NOMO-1 treated with dmso at 0.1 percent for 144 hours (cell line): ENCODE measurements at regions not wholly inside any gene's neighbourhood (a gene's known extent, or its start where the extent isn't known, plus 50 kb on each side); places are given as distances from the start of the nearest gene placed in this dataset.
"Not testable (repeated sequence)": the region's sequence is repeated elsewhere in the genome, so short reads cannot be mapped to it uniquely, and the experiment has no call there.

Experiments
- DNase-seq: peaks from one replicate; lab custom pipeline; 2025; ENCODE audit not compliant: unreplicated experiment; lab: John Stamatoyannopoulos, UW

- no peak for DNase-seq
Observed at GRCh38 chr12:74076918-74077317, 460.7 kb upstream of the ATXN7L3B start.

DNA sequence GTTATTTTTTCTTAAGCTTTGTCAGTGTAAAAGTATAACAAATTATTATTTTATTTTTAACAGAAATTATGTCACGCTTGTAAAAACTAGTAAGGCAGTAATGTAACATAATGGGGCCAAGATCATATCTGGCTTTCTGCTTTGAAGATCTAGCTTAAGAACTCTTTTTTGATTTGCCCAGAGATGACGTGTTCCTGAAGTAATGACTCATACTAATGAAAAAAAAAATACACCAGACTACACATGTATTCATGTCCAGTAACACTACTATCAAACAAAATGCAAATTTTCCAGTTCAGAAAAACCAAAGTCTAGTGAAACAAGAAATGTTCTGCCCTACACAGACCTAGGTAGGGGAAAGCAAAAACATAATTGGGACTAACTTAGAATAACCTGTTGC, 432.2 kb upstream of the ATXN7L3B start:
- DNase-seq, result no peak

DNA sequence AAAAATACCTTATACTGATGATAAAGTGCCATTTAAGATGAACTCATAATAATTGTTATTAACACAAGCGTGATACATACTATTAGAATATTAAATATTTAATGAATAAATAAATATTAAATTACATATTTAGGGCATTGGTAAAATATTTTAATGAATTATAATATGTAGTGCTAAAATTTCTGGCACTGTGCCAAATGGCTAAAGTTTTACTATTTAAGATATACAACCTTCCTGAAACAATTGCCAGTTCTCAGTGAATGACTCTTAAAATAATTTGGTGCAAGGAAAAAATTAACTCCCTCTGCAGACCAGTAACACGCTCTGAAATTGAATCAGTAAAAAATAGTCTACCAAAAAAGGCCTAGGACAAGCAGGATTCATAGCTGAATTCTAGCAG, 428.9 kb upstream of the ATXN7L3B start:
- DNase-seq, result no peak

GRCh38 chr12:74111688-74112360, 425.8 kb upstream of the ATXN7L3B start:
- no peak for DNase-seq

GRCh38 chr12:74119811-74120362, 417.7 kb upstream of the ATXN7L3B start:
- no peak for DNase-seq

- DNase-seq, result no peak
Observed at GRCh38 chr12:74120644-74121043, 417.0 kb upstream of the ATXN7L3B start.

GRCh38 chr12:74129702-74130101, 407.9 kb upstream of the ATXN7L3B start:
- no peak for DNase-seq

- no peak for DNase-seq
Observed at GRCh38 chr12:74144396-74144795, 393.2 kb upstream of the ATXN7L3B start.

DNA sequence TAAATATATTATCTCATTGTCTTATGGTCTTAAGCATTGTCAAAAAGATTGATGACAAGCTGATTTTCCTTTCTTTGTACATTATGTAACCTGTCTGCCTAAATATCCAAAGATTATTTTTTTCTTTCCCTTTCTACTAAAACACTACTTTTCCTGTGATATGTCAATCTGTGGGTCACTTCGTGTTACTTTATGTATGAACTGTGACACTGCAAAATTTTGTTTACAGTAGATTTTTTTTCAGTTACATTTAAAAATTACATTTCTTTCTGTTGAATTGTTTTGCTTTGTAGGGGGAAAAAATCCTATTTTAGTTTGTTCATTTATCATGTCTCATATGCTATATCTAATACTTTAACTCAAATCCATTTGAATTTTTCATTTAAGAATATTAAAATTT, 392.3 kb upstream of the ATXN7L3B start:
- DNase-seq, result no peak

GRCh38 chr12:74148849-74149248, 388.8 kb upstream of the ATXN7L3B start:
- no peak for DNase-seq

DNA sequence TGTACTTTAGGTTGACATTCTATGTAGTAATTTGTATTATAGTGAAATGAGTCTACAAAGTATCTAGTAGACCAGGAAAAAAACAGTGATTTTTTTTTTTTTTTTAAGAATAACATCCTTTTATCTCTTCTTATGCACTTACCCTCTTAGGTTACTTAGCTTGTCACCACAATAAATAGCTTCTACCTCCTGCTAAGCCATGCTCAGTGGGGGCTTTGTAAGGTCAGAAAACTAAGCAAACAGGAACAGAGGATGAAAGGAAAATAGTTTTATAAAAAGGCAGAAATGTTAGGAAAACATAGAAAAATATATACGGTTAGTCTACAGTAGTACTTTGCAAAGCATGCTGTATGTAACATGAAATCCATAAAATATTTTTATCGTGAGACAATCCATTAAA, 385.3 kb upstream of the ATXN7L3B start:
- no peak for DNase-seq

- DNase-seq, result no peak
Observed at GRCh38 chr12:74166096-74166495, 371.5 kb upstream of the ATXN7L3B start.

- DNase-seq, result no peak
Observed at GRCh38 chr12:74169607-74170006, 368.0 kb upstream of the ATXN7L3B start.

- DNase-seq, result no peak
Observed at GRCh38 chr12:74170645-74171477, 366.8 kb upstream of the ATXN7L3B start.

DNA sequence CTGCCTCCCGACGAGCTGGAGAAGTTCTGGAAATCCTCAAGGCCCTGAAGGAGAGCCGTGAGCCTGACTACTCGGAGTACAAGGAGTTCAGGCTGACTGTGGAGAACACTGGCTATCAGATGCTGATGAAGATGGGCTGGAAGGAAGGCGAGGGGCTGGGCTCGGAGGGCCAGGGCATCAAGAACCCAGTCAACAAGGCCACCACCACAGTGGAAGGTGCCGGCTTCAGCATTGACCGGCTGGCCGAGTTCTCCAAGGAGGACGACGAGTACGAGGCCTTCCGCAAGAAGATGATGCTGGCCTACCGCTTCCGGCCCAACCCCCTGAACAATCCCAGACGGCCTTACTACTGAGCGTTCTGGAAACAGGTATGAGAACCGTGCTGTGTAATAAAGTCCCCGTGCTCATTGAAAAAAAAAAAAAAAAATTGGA, 366.1 kb upstream of the ATXN7L3B start:
- DNase-seq, result no peak

GRCh38 chr12:74174961-74175360, 362.7 kb upstream of the ATXN7L3B start:
- not testable (repeated sequence) for DNase-seq

GRCh38 chr12:74185360-74185759, 352.3 kb upstream of the ATXN7L3B start:
- DNase-seq, result no peak

DNA sequence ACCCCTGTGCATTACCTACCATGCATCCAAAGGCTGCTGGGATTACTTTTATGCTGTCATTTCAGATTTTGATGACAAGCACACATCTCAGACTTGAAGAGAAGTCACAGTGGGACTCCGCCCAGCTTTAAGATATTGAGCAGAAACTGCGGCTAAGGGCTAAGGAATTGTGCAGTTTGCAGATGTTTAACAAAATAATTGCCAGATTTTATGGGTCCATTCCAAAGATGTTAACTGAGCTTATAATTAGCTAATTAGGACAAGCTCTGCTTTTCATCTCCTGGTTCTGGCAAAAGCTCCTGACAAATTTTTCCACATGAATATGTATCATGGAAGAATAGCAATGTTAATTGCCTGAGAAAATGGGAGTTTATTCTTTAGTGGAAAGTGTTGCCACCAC, 344.4 kb upstream of the ATXN7L3B start:
- no peak for DNase-seq

GRCh38 chr12:74204236-74204635, 333.4 kb upstream of the ATXN7L3B start:
- DNase-seq, result no peak

- no peak for DNase-seq
Observed at GRCh38 chr12:74227846-74228545, 309.6 kb upstream of the ATXN7L3B start.

DNA sequence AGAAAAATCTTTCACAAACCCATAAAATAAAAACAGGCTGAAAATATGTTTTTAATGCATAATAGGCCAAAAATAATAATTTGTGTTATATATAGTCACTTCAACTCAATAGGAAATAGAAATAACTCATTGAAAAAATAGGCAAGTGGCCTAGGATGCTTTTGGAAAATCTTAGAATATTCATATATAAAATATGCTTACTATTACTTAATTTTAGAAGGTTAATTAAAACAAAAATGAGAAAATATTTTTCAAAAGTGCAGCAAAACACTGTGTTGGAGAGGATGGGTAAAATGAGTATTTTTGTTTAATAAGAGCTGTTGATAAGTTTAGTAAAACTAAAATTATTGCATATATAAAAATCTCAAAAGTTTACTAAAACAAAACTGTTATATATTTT, 308.0 kb upstream of the ATXN7L3B start:
- DNase-seq, result no peak

GRCh38 chr12:74235342-74235741, 302.3 kb upstream of the ATXN7L3B start:
- no peak for DNase-seq
